NCI-H748 (cell line): ENCODE measurements at regions not wholly inside any gene's neighbourhood (a gene's known extent, or its start where the extent isn't known, plus 50 kb on each side); places are given as distances from the start of the nearest gene placed in this dataset.

Experiments
- DNase-seq: peaks from one replicate; lab custom pipeline; 2025; ENCODE audit not compliant: unreplicated experiment; lab: John Stamatoyannopoulos, UW

- peak; percentile 56 for DNase-seq
Observed at GRCh38 chr13:53200498-53201453, 172.2 kb downstream of the OLFM4 start.

GRCh38 chr13:53201454-53202225, 173.0 kb downstream of the OLFM4 start:
- no peak for DNase-seq

- no peak for DNase-seq
Observed at GRCh38 chr13:53204598-53204997, 176.0 kb downstream of the OLFM4 start.

GRCh38 chr13:53206455-53206854, 177.8 kb downstream of the OLFM4 start:
- DNase-seq = peak; percentile 42

- DNase-seq = no peak
Observed at GRCh38 chr13:53207556-53207955, 178.9 kb downstream of the OLFM4 start.

- DNase-seq = no peak
Observed at GRCh38 chr13:53214433-53214832, 185.8 kb downstream of the OLFM4 start.

GRCh38 chr13:53215563-53215962, 186.9 kb downstream of the OLFM4 start:
- DNase-seq = no peak

- DNase-seq = no peak
Observed at GRCh38 chr13:53216773-53217172, 188.2 kb downstream of the OLFM4 start.

- no peak for DNase-seq
Observed at GRCh38 chr13:53217194-53217593, 188.6 kb downstream of the OLFM4 start.

GRCh38 chr13:53220038-53220437, 191.4 kb downstream of the OLFM4 start:
- no peak for DNase-seq

GRCh38 chr13:53237696-53238095, 209.1 kb downstream of the OLFM4 start:
- DNase-seq = no peak

GRCh38 chr13:53238261-53238660, 209.6 kb downstream of the OLFM4 start:
- peak; percentile 30 for DNase-seq

- no peak for DNase-seq
Observed at GRCh38 chr13:53240401-53241025, 211.9 kb downstream of the OLFM4 start.

- DNase-seq = peak; percentile 99
Observed at GRCh38 chr13:53241891-53242348, 213.3 kb downstream of the OLFM4 start.

- DNase-seq = no peak
Observed at GRCh38 chr13:53249236-53249635, 220.6 kb downstream of the OLFM4 start.

- peak; percentile 89 for DNase-seq
Observed at GRCh38 chr13:53250272-53250875, 221.8 kb downstream of the OLFM4 start.

- DNase-seq = no peak
Observed at GRCh38 chr13:53250977-53251376, 222.4 kb downstream of the OLFM4 start.

GRCh38 chr13:53254500-53254899, 225.9 kb downstream of the OLFM4 start:
- DNase-seq = no peak

GRCh38 chr13:53255795-53256194, 227.2 kb downstream of the OLFM4 start:
- no peak for DNase-seq

GRCh38 chr13:53260594-53260993, 232.0 kb downstream of the OLFM4 start:
- DNase-seq = no peak
